T-helper 1 cell (primary cell): ENCODE measurements at regions not wholly inside any gene's neighbourhood (a gene's known extent, or its start where the extent isn't known, plus 50 kb on each side); places are given as distances from the start of the nearest gene placed in this dataset.

Experiments used
- DNase-seq, 5 donors: peaks; one replicate each; pipeline ENCODE4 v3.0.0-alpha.2; 2012 to 2020

GRCh38 chrY:15689994-15690393, 1165.7 kb downstream of the NLGN4Y start:
- no peak for DNase-seq

DNA sequence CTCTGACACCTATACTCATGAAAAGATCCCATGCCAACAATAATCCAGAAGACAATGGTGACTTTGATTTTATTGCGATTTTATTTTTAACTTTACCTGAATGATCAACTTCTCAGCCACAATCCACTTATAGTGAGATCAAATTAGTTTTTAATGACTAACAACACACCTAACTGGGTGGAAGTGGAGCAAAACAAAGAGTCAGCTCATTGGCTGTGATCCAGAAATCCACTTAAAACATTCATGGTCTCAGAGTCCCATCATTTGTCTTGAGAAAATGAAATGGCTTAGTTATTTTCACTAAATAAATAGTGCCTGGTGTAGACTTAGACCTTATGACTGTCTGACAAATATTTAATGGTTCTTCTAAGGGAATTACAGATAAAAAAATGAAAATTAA, 1177.8 kb downstream of the NLGN4Y start:
- DNase-seq = no peak

GRCh38 chrY:15704906-15705305, 1180.6 kb downstream of the NLGN4Y start:
- no peak for DNase-seq

DNA sequence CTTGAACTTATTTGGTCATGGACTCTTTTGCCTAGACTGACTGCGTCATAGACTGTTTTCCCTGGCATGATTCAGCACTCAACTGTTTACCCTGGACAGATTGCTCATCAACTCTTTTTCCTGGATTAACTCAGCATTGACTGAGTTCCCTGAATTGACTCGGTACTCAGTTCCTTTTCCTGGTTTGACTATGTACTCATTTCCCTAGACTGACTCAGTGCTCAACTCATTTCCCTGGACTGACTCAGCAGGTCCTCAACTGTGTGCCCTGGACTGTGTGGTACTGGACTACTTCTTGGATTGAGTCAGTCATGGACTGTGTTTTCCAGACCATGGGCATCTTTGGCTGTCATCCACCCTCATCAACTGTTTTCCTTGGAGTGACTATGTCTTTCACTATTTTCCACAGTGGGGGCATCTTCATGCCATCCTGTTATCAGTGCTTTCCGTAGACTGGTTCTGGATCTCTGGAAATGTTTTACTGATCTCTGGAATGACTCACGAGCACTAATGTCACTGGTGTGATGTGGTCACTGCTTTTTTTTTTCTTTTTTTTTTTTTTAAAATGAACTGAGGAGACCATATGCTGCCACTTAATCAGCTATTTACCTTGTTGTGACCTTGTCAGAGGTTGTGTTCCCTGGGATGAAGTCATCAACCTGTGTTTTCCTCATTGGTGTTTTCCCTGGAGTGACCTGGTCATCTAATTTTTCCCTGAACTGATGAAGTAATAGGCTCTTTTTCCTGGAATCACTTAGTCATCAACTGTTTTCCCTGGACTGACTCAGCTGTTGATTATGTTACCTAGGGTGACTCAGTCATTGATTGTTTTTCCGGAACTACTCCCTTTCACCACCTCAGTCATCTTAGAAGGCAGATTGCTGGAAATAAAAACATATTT, 1225.5 kb downstream of the NLGN4Y start:
- DNase-seq = no peak

DNA sequence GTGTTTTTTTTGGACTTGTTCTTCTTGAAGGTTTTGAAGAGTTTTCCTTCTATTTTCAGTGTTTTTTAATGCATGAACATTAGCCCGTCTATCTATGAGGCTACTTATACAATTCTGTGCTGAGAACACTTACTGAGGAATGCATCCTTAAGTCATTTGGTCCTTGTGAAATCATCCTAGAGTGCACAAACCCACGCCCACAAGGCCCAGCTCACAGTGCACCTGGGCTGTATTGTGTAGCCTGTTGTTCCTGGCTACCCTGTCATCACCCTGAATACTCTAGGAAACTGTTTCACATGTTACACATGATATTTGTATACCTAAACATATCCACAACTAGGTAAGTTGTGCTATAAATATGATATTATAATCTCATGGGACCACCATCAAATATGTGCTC, 1226.7 kb downstream of the NLGN4Y start:
- no peak for DNase-seq

DNA sequence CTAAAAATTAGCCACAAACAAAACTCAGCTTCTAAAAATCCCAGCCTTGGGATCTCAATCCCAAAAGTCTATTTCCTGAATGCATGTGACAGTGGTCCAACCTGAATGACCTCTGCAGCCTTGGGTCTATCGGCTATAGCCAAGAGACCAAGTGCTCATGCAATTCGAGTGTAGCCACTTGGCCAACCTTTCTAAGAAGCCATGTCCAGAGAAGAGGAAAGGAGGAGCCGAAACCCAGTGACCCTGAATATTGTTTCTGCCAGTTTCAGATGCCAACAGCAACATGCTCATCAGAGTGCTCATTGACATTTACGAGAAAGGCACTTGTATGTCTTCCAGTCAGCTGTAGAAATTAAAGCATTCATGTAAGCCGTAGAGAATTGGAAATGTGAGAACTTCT, 1231.9 kb downstream of the NLGN4Y start:
- DNase-seq = no peak

DNA sequence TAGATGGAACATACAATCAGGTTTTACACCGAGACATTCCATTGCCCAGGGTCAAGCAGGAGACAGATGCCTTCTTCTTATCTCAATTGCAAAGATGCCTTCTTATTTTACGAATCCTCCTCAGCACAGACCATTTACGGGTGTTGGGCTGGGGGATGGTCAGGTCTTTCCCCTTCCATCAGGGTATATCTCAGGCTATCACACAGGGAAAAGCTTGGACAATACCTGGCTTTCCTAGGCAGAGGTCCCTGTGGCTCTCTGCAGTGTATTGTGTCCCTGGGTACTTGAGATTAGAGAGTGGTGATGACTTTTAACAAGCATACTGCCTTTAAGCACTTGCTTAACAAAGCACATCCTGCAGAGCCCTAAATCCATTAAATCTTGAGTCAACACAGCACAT, 1249.2 kb downstream of the NLGN4Y start:
- no peak for DNase-seq

GRCh38 chrY:15775880-15776279, 1251.6 kb downstream of the NLGN4Y start:
- no peak for DNase-seq

- DNase-seq = no peak
Observed at GRCh38 chrY:15779891-15780290, 1255.6 kb downstream of the NLGN4Y start.

DNA sequence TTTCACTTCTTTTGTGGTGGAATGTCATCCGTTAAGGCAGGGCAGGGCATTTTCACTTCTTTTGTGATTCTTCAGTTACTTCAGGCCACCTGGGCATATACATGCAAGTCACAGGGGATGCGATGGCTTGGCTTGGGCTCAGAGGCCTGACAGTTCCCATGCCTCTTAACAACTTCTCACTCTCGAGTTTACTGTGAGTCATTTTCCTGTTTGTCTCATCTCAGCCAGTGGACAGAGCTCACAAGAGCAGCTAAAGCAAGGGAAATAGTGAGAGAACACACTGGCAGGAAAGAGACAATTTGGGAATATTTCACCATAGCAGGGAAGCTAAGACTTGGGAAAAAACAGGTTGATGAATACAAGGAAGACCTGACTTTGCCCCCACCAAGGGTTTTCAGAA, 1275.7 kb downstream of the NLGN4Y start:
- no peak for DNase-seq

GRCh38 chrY:15805985-15806384, 1281.7 kb downstream of the NLGN4Y start:
- DNase-seq = no peak

- DNase-seq = no peak
Observed at GRCh38 chrY:15814241-15814640, 1289.9 kb downstream of the NLGN4Y start.
